ENCODE measurements at regions not wholly inside any gene's neighbourhood (a gene's known extent, or its start where the extent isn't known, plus 50 kb on each side); places are given as distances from the start of the nearest gene placed in this dataset.

GRCh38 chr17:5817475-5818395 is 233.4 kb upstream of the NLRP1 start:
- H3K14ac ChIP-seq (replicated peaks; ENCODE audit: low read depth, low read length), result no peak overlapping the region
- TF ChIP-seq NFE2L2 (IDR thresholded peaks at IDR 0.05; ENCODE audit: low read depth, low read length), result no peak
- TF ChIP-seq SMC3 (IDR thresholded peaks at IDR 0.05; ENCODE audit: low read depth, low read length), result no peak
- TF ChIP-seq BHLHE40 (IDR thresholded peaks at IDR 0.05; ENCODE audit: low read depth, low read length), result no peak
- no peak for TF ChIP-seq MAFK (IDR thresholded peaks at IDR 0.05; ENCODE audit: low read depth, low read length)
- no peak for TF ChIP-seq MXI1 (IDR thresholded peaks at IDR 0.05; ENCODE audit: borderline replicate concordance, low read depth, low read length)
- POLR2A ChIA-PET (ENCODE audit: unreplicated experiment), result no interaction called here
- 0 out of 2 replicates have a peak, but pooled peaks cover 2% of the 10 kb centered on the region for H3K9me3 ChIP-seq (ENCODE audit: control insufficient read depth, insufficient read depth, low read length)
- BruUV-seq (replicated peaks), result no TSS peak
- H3K27me3 ChIP-seq (ENCODE audit: control insufficient read depth, insufficient read depth, low read length), result peaks cover 1% of the 10 kb centered on the region
- in situ Hi-C loops (cut with MboI; ENCODE audit: low sequenced_read_pairs) (no loop called here), intact Hi-C loops (cut with micrococcal nuclease) (no loop called here), dilution Hi-C loops (cut with HindIII; ENCODE audit: low sequenced_read_pairs, unreplicated experiment) (no loop called here)
- no peak overlapping the region for H3K4me3 ChIP-seq (ENCODE audit: insufficient read depth, low read depth, low read length)
- H4K5ac ChIP-seq (ENCODE audit: low read depth, low read length), result no peak overlapping the region
- no peaks in the 10 kb centered on the region for H3K4me1 ChIP-seq (ENCODE audit: control insufficient read depth, insufficient read depth, low read length)
- DNase-seq, result no peak
- H4K91ac ChIP-seq (ENCODE audit: insufficient read depth, low read depth, low read length), result no peak overlapping the region
- CTCF ChIA-PET, result no interaction called here
- H3K4ac ChIP-seq (ENCODE audit: low read depth, low read length), result no peak overlapping the region
- no peaks in the 10 kb centered on the region for H3K36me3 ChIP-seq (ENCODE audit: control insufficient read depth, insufficient read depth, low read length)
- no peak overlapping the region for H3K23ac ChIP-seq (ENCODE audit: low read depth, low read length)
- no peak overlapping the region for H2BK5ac ChIP-seq (ENCODE audit: low read depth, low read length, poor library complexity, severe bottlenecking)
- H3K4me2 ChIP-seq (ENCODE audit: low read depth, low read length), result no peak overlapping the region
- no peak for ATAC-seq (ENCODE audit: low read depth)
- H2AK9ac ChIP-seq (replicated peaks; ENCODE audit: low read depth, low read length, poor library complexity), result no peak overlapping the region
- H2BK120ac ChIP-seq (ENCODE audit: low read depth, low read length), result no peak overlapping the region
- no peak overlapping the region for H2BK15ac ChIP-seq (ENCODE audit: low read depth, low read length)
- H2AK5ac ChIP-seq (ENCODE audit: low read depth, low read length), result no peak overlapping the region
- H4K8ac ChIP-seq (ENCODE audit: low read depth in 2 of 2, low read length in 2 of 2), result no peak overlapping the region
- H3K27ac ChIP-seq (ENCODE audit: insufficient read depth, low read length), result no peak overlapping the region
- H3K56ac ChIP-seq (ENCODE audit: extremely low read depth, insufficient read depth, low read length), result no peak overlapping the region
- 93% methylated on average over 2 of the region's 4 CpGs; no CpG with 5 or more reads in 1 of the 2 experiments for WGBS, 2 experiments (ENCODE audit: extremely low coverage in 2 of 2, insufficient read length in 1 of 2)
- H3K79me1 ChIP-seq (ENCODE audit: low read depth in 1 of 2, low read length in 2 of 2), result no peaks in the 10 kb centered on the region
- no peaks in the 10 kb centered on the region for H3K9me1 ChIP-seq (ENCODE audit: insufficient read depth, low read length)
- no peak overlapping the region for H3K18ac ChIP-seq (ENCODE audit: low read depth, low read length)
- H4K20me1 ChIP-seq (ENCODE audit: insufficient read depth, low read length), result no peaks in the 10 kb centered on the region
- no peak overlapping the region for H3K9ac ChIP-seq (ENCODE audit: low read depth, low read length)
- no peak overlapping the region for H2BK20ac ChIP-seq (ENCODE audit: low read depth, low read length)
- no peak overlapping the region for H2AFZ ChIP-seq (replicated peaks; ENCODE audit: low read length, poor library complexity)
